GM18861 (cell line): ENCODE measurements at regions not wholly inside any gene's neighbourhood (a gene's known extent, or its start where the extent isn't known, plus 50 kb on each side); places are given as distances from the start of the nearest gene placed in this dataset.
"Not testable (repeated sequence)": the region's sequence is repeated elsewhere in the genome, so short reads cannot be mapped to it uniquely, and the experiment has no call there.

Experiments
- ATAC-seq: cut with Tn5 transposase; IDR thresholded peaks from one replicate; pipeline ENCODE4 v1.9.1; 2021; ENCODE audit not compliant: unreplicated experiment

GRCh38 chr1:143784239-143784882, 187.4 kb downstream of the FAM72C start:
- not testable (repeated sequence) for ATAC-seq

GRCh38 chr1:143778178-143778577, 193.6 kb downstream of the FAM72C start:
- ATAC-seq = not testable (repeated sequence)

- ATAC-seq = not testable (repeated sequence)
Measured at GRCh38 chr1:143764831-143765230, 207.0 kb downstream of the FAM72C start.

- not testable (repeated sequence) for ATAC-seq
Measured at GRCh38 chr1:143760366-143760765, 211.4 kb downstream of the FAM72C start.

GRCh38 chr1:143755961-143756360, 215.8 kb downstream of the FAM72C start:
- not testable (repeated sequence) for ATAC-seq

- no peak for ATAC-seq
Measured at GRCh38 chr1:143748906-143749305, 222.9 kb downstream of the FAM72C start.

- no peak for ATAC-seq
Measured at GRCh38 chr1:143736562-143736961, 235.2 kb downstream of the FAM72C start.

- ATAC-seq = no peak
Measured at GRCh38 chr1:143735764-143736461, 235.9 kb downstream of the FAM72C start.

GRCh38 chr1:143734261-143734660, 237.5 kb downstream of the FAM72C start:
- ATAC-seq = not testable (repeated sequence)

GRCh38 chr1:143730890-143731289, 240.9 kb downstream of the FAM72C start:
- not testable (repeated sequence) for ATAC-seq

GRCh38 chr1:143729449-143730111, 242.2 kb downstream of the FAM72C start:
- peak; percentile 80 for ATAC-seq

GRCh38 chr1:143728802-143729448, 242.9 kb downstream of the FAM72C start:
- peak; percentile 87 for ATAC-seq

GRCh38 chr1:143727263-143727662, 244.5 kb downstream of the FAM72C start:
- ATAC-seq = no peak

GRCh38 chr1:143721024-143721373, 250.8 kb downstream of the FAM72C start:
- ATAC-seq = no peak

GRCh38 chr1:143720087-143721023, 251.4 kb downstream of the FAM72C start:
- no peak for ATAC-seq

- no peak for ATAC-seq
Measured at GRCh38 chr1:143718524-143718923, 253.3 kb downstream of the FAM72C start.

GRCh38 chr1:143718021-143718420, 253.8 kb downstream of the FAM72C start:
- no peak for ATAC-seq

GRCh38 chr1:143717434-143717833, 254.4 kb downstream of the FAM72C start:
- no peak for ATAC-seq

GRCh38 chr1:143714913-143715312, 256.9 kb downstream of the FAM72C start:
- not testable (repeated sequence) for ATAC-seq

- not testable (repeated sequence) for ATAC-seq
Measured at GRCh38 chr1:143709606-143710259, 262.1 kb downstream of the FAM72C start.
